SK-N-SH (cell line): ENCODE measurements at regions not wholly inside any gene's neighbourhood (a gene's known extent, or its start where the extent isn't known, plus 50 kb on each side); places are given as distances from the start of the nearest gene placed in this dataset.

ENCODE experiments used
- ELF1 ChIP-seq: IDR thresholded peaks from 2 replicates; pipeline ENCODE4 v1.4.0; 2012
- FOXM1 ChIP-seq: IDR thresholded peaks from 2 replicates; pipeline ENCODE4 v1.4.0; 2012; ENCODE audit warnings: low read depth, mild to moderate bottlenecking
- JUND ChIP-seq: IDR thresholded peaks from 2 replicates; pipeline ENCODE4 v1.4.0; 2012
- MAX ChIP-seq: IDR thresholded peaks from 2 replicates; pipeline ENCODE4 v1.4.0; 2012; ENCODE audit warnings: low read depth
- RCOR1 ChIP-seq: fragments of 150-350 bp; IDR thresholded peaks from 2 replicates; pipeline ENCODE4 v1.6.1; 2017; ENCODE audit warnings: antibody characterized with exemption, low read length
- REST ChIP-seq: IDR thresholded peaks from 2 replicates; pipeline ENCODE4 v1.6.1; 2012; ENCODE audit warnings: mild to moderate bottlenecking, low read depth, low read length, moderate library complexity
- RFX5 ChIP-seq: IDR thresholded peaks from 2 replicates; pipeline ENCODE4 v1.6.1; 2012; ENCODE audit warnings: mild to moderate bottlenecking, improper control_type of control experiment, low read length
- RXRA ChIP-seq: IDR thresholded peaks from 2 replicates; pipeline ENCODE4 v1.4.0; 2012; ENCODE audit warnings: low read depth, mild to moderate bottlenecking, borderline replicate concordance
- TAF1 ChIP-seq: IDR thresholded peaks from 2 replicates; pipeline ENCODE4 v1.6.1; 2012; ENCODE audit warnings: low read depth, mild to moderate bottlenecking, low read length, moderate library complexity, borderline replicate concordance
- TCF12 ChIP-seq: IDR thresholded peaks from 2 replicates; pipeline ENCODE4 v1.4.0; 2012
- YY1 ChIP-seq: IDR thresholded peaks from 2 replicates; pipeline ENCODE4 v1.4.0; 2012; ENCODE audit warnings: low read depth, mild to moderate bottlenecking
- ZBTB33 ChIP-seq: IDR thresholded peaks from 2 replicates; pipeline ENCODE4 v1.4.0; 2012; ENCODE audit warnings: low read depth, borderline replicate concordance
- TF ChIP-seq, protein P1 (sequence below): fragments of 200-600 bp; sonication (generic); IDR thresholded peaks from 2 replicates; pipeline ENCODE4 v1.6.1; 2017; ENCODE audit warnings: antibody characterized with exemption, mild to moderate bottlenecking, moderate library complexity
- TF ChIP-seq, protein P2 (sequence below): fragments of 150-350 bp; IDR thresholded peaks from 2 replicates; pipeline ENCODE4 v1.6.1; 2017; ENCODE audit warnings: antibody characterized with exemption, low read length, low read depth, borderline replicate concordance

GRCh38 chr4:167973513-167973912, 118.8 kb upstream of the ANXA10 start:
- TF ChIP-seq, protein P1, sequence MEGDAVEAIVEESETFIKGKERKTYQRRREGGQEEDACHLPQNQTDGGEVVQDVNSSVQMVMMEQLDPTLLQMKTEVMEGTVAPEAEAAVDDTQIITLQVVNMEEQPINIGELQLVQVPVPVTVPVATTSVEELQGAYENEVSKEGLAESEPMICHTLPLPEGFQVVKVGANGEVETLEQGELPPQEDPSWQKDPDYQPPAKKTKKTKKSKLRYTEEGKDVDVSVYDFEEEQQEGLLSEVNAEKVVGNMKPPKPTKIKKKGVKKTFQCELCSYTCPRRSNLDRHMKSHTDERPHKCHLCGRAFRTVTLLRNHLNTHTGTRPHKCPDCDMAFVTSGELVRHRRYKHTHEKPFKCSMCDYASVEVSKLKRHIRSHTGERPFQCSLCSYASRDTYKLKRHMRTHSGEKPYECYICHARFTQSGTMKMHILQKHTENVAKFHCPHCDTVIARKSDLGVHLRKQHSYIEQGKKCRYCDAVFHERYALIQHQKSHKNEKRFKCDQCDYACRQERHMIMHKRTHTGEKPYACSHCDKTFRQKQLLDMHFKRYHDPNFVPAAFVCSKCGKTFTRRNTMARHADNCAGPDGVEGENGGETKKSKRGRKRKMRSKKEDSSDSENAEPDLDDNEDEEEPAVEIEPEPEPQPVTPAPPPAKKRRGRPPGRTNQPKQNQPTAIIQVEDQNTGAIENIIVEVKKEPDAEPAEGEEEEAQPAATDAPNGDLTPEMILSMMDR: no peak
- no peak for TF ChIP-seq ELF1
- no peak for TF ChIP-seq TCF12
- TF ChIP-seq, protein P2, sequence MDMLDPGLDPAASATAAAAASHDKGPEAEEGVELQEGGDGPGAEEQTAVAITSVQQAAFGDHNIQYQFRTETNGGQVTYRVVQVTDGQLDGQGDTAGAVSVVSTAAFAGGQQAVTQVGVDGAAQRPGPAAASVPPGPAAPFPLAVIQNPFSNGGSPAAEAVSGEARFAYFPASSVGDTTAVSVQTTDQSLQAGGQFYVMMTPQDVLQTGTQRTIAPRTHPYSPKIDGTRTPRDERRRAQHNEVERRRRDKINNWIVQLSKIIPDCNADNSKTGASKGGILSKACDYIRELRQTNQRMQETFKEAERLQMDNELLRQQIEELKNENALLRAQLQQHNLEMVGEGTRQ: no peak
- TF ChIP-seq TAF1: no peak
- TF ChIP-seq RFX5: no peak
- no peak for TF ChIP-seq YY1
- TF ChIP-seq MAX: no peak
- TF ChIP-seq ZBTB33: no peak
- TF ChIP-seq RXRA: no peak
- no peak for TF ChIP-seq RCOR1
- no peak for TF ChIP-seq REST
- no peak for TF ChIP-seq FOXM1
- no peak for TF ChIP-seq JUND
